GOT3 (cell line): ENCODE measurements at regions not wholly inside any gene's neighbourhood (a gene's known extent, or its start where the extent isn't known, plus 50 kb on each side); places are given as distances from the start of the nearest gene placed in this dataset.
"Not testable (repeated sequence)": the region's sequence is repeated elsewhere in the genome, so short reads cannot be mapped to it uniquely, and the experiment has no call there.

Experiments used
- DNase-seq: peaks from one replicate; lab custom pipeline; 2025; ENCODE audit warnings: mixed read lengths; lab: John Stamatoyannopoulos, UW

- no peak for DNase-seq
These were observed 336.6 kb downstream of the PREX1 start for GRCh38 chr20:48490961-48491831.

DNA sequence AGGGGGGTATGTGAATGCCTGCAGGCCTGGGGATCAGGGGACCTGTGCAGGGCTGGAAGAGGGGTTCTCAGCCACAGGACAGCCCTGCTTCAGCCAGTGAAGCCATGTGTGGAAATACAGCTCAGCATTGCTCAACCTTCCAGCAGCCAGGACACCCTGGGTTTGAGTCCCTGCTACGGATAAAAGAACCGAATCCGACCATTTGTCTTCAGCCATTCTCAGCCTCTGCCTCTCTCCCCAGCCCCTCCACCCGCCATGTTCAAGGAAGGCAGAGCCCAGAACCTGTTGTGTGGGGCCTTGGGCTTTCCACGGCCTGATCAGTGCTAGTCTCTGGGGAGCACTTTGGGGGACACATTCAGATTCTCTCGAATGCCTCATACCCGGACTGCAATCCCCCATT is 337.5 kb downstream of the PREX1 start:
- not testable (repeated sequence) for DNase-seq

DNA sequence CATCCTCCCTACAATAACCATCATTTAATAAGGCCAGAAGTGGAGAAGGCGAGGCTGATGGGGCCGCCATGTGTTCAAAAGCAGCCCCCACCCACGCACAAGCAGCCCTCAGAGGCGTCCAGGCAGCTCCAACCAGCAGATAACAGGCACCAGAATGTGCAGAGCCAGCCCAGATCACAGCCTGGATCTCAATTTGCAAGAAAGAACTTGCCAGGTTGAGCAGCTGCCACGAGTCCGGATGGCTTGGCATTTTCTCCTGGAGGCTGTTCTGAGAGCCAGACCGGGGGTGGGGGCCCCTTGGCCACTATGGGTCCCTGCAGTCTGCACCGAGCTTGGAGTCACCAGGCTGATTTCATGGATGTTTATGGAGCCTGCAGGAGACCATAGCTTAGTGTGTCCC is 338.1 kb downstream of the PREX1 start:
- no peak for DNase-seq

GRCh38 chr20:48489046-48489463 is 338.7 kb downstream of the PREX1 start:
- no peak for DNase-seq

GRCh38 chr20:48488334-48489034 is 339.3 kb downstream of the PREX1 start:
- DNase-seq: not testable (repeated sequence)

- no peak for DNase-seq
These were observed 341.7 kb downstream of the PREX1 start for GRCh38 chr20:48486065-48486464.

DNA sequence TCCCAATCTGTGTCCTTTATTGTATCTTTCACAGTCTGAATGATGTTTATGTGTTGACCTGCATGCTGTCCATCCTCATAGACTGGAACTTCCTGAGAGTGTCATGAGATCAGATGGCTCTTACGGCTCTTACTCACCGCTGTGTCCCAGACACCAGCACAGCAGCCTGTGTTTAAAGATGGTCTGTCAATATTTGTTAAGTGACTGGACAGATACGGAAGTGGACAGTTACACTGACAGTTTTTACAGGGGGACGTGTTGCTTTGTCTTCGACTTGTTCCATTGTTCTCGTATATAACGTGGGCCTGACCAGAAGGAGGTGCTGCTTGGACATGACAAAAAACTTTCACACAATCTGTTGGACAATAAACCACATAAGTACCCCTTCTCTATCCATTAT is 342.6 kb downstream of the PREX1 start:
- not testable (repeated sequence) for DNase-seq

DNA sequence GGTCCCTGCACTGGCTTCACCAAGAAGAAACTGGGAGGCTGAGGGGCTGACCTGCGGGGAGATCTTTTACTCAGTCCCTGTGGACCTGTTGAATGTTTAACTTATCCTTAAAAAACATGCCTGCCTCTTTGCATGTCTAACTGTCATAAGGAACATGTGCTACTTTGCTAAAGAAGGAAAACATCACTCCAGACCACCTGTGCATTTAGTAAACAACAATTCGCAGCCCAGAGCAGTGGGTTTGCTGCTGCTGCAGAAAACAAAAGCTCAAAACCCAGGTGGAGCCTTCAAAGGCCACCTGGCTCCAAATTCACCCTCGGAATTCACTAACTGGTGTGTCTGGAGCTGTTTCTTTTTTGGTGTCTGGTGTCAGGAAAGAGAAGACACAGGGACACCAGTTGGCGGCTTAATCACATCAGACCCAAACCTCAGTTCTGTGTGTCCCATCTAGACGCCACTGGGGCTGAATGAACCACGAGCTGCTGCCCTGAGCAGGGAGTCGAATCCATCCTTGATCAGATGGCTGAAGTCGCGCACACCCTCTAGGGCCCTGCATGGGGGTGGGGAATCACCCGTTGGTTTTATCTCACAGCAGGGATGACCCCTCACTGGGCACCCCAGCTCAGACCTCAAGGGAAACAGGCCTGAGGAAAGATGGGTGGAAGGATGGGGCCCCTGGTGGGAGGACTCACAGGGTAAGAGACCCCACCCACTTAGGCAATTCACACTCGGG is 344.3 kb downstream of the PREX1 start:
- DNase-seq: no peak

DNA sequence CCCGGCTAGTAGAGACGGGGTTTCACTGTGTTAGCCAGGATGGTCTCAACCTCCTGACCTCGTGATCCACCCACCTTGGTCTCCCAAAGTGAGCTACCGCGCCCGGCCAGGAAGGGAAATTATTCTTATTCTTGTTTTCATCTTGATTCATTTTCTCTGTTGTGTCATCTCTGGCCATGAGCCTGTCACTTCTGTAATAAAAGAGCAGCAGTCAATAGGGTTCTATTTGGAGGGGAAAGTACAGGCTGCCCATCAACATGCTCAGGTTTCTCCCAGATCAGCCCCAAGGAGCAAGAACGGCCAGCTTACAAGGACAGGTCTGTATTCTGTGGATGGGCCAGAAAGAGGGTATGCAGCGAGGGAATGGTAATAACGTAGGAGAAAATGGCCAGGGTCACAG is 345.0 kb downstream of the PREX1 start:
- no peak for DNase-seq

- DNase-seq: no peak
These were observed 347.5 kb downstream of the PREX1 start for GRCh38 chr20:48480216-48480772.

DNA sequence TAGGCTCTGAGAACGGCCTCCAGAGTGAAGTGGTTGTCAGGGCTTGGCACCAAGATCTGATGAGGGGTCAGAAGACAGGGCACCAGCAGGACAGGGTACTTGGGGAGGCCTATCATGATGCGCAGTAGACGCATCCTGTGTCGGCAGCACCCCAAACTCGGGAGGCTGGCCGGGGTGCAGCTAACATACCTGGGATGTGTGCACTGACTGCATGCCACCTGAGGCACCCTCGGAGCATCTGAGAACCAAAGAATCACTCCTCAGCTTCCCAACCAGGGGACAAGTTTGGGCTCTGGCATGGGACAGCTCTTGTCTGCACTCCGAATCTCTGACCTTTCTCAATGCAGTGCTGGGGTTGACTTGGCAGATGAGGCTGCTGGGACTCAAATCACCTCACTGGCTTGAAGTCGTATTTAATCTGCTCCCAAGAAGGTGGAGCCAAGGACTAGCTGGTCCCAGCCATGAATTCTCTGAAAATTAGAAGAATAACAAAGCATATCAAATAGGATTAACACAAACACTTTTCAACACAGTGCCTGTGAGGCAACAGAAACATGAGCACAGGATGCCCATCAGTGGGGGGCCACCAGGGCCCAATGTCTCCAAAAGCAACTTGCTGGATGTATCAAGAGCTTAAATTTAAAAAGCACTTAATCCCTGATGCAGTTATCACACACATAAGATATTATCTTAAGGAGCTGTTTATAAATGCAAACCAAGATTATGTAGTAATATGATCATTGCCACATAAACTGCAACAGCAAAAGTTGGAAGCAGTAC is 348.8 kb downstream of the PREX1 start:
- DNase-seq: no peak

DNA sequence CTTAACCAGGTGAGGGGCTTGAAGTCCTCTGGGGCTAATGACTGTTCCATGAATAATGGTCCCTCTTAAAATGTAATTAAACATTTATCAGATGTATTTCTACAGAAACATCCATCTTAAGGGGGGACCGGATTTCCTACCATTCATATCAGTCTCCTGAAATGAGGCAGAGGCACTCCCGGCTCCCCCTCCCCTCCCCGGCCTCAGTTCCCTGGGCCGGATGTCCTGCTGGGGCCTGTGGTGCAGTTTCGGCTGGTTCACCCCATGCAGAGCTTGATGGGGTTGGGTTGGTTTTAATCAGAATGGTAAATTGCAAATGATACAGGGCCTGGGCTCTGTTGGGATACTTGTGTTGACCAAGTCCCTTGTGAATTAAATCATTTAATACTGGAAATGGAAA is 349.4 kb downstream of the PREX1 start:
- no peak for DNase-seq

DNA sequence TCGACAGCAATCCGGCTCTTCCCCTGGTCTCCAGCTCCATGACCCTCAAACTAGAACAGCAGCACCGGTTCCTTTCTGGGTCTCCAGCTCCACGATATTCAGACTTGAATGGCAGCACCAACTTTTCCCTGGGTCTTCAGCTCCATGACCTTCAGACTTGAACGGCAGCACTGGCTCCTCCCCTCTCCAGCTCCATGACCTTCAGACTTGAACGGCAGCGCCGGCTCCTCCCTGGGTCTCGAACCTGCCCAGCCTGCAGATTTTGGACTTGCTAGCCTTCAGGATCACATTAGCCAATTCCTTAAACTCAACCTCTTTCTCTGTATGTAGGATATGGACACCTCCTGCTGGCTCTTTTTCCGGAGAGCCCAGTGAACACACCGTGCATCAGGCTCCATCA is 350.9 kb downstream of the PREX1 start:
- DNase-seq: no peak

- no peak for DNase-seq
These were observed 353.8 kb downstream of the PREX1 start for GRCh38 chr20:48474022-48474421.

- no peak for DNase-seq
These were observed 355.9 kb downstream of the PREX1 start for GRCh38 chr20:48471759-48472408.

GRCh38 chr20:48471176-48471575 is 356.6 kb downstream of the PREX1 start:
- no peak for DNase-seq

DNA sequence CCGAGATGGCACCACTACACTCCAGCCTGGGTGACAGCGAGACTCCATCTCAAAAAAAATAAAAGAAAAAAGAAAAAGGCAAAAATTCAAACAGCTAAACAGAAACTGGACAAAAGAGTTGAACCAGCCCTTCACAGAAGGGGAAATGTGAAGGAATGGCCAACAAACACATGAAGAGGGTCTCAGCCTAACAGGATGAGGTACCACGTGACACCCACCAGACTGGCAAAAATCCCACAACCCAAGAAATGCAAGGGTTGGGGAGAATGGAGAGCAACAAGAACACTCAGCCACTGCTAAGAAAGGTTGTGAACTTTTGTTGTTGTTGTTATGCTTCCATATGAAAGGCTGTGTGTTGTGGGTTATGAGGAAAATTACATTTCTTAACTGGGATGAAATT is 357.7 kb downstream of the PREX1 start:
- DNase-seq: no peak

DNA sequence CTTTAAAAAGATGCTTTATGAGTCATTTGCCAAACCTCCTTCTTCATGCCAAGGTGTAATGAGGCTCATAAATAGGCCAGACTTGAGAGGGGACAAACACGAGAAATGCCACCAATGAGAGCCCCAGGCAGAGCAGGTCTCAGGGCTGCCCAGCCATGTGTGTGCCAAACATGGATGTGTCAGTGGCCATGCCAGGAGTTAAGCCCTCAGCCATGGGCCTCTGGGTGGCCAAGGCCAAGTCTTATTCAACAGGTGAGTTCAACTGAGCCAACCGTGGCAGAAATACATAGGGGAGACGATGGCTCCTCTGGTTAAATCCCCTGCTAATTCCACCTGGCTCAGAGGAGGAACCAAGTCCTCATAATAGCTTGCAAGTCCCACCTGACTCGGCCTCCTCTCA is 358.8 kb downstream of the PREX1 start:
- no peak for DNase-seq

GRCh38 chr20:48468571-48468970 is 359.2 kb downstream of the PREX1 start:
- no peak for DNase-seq

GRCh38 chr20:48467622-48468021 is 360.2 kb downstream of the PREX1 start:
- DNase-seq: no peak

GRCh38 chr20:48465271-48465670 is 362.5 kb downstream of the PREX1 start:
- DNase-seq: no peak
